ENCODE measurements at regions not wholly inside any gene's neighbourhood (a gene's known extent, or its start where the extent isn't known, plus 50 kb on each side); places are given as distances from the start of the nearest gene placed in this dataset.

DNA sequence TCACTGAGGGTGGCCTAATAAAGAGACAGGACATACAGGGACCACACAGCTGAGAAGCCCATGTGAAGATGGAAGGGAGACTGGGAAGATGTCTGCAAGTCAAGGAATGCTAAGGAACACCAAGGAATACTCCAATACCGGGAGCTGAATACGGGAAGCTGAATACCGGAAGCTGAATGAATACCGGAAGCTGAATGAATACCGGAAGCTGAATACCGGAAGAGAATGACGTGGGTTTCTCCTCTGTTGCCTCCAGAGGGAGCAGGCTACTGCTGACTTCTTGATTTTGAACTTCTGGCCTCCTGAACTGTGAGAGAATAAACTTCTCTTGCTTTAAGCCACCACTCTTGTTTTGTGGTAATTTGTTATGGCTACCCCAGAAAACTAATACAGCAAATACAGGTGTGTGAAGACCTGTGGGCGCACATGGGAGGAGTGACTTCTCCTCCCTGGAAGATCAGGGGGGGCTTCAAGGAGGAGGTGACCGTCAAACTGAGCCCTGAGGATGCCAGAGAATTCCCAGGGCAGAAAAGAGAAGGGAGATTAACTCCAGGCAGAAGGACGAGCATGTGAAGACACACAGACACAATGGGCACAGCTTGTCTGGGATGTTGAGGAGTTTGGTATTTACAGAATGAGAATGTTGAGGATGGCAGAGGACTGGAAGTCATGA is 259.9 kb downstream of the IRF8 start:
- 37% methylated on average over 9 of the region's 10 CpGs for WGBS (ENCODE audit: insufficient coverage, low coverage, low lambda C conversion rate, missing lambda C conversion rate)
- intact Hi-C loops (cut with DNase I), result no loop called here
- no peak for TF ChIP-seq POLR2A (IDR thresholded peaks at IDR 0.05)
- TF ChIP-seq, protein P1, sequence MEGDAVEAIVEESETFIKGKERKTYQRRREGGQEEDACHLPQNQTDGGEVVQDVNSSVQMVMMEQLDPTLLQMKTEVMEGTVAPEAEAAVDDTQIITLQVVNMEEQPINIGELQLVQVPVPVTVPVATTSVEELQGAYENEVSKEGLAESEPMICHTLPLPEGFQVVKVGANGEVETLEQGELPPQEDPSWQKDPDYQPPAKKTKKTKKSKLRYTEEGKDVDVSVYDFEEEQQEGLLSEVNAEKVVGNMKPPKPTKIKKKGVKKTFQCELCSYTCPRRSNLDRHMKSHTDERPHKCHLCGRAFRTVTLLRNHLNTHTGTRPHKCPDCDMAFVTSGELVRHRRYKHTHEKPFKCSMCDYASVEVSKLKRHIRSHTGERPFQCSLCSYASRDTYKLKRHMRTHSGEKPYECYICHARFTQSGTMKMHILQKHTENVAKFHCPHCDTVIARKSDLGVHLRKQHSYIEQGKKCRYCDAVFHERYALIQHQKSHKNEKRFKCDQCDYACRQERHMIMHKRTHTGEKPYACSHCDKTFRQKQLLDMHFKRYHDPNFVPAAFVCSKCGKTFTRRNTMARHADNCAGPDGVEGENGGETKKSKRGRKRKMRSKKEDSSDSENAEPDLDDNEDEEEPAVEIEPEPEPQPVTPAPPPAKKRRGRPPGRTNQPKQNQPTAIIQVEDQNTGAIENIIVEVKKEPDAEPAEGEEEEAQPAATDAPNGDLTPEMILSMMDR (IDR thresholded peaks at IDR 0.05), result no peak
- H3K4me1 ChIP-seq, result no peaks in the 10 kb centered on the region
- DNase-seq (no peak), ATAC-seq (no peak)
- H3K36me3 ChIP-seq, result no peaks in the 10 kb centered on the region
- H3K27ac ChIP-seq, result no peak overlapping the region
- H3K9me3 ChIP-seq, result no peaks in the 10 kb centered on the region
- H3K27me3 ChIP-seq, result no peaks in the 10 kb centered on the region
- no peak overlapping the region for H3K4me3 ChIP-seq

DNA sequence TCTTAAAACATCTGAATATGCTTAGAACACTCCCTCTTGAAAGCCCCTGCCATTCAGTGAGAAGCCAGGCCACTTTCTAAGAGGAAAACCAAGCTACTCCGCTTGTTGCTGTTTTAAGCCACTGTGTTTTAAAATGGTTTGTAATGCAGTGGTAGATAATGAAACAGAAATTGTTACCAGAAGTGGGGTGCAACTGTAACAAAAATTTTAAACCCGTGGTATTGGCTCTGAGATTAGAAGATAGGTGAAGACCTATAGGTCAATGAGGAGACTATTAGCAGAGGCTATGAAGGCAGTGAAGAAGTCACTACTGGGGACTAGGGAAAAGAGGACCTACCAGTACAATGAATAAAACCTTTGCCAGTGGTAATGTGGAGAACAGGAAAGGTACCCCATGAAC is 266.5 kb downstream of the IRF8 start:
- Histone ChIP-seq H3K9me3 (no peaks in the 10 kb centered on the region), H3K4me3 (no peak overlapping the region), H3K36me3 (no peaks in the 10 kb centered on the region), H3K4me1 (no peaks in the 10 kb centered on the region), H3K27me3 (no peaks in the 10 kb centered on the region), H3K27ac (no peak overlapping the region)
- WGBS (ENCODE audit: insufficient coverage, low coverage, low lambda C conversion rate, missing lambda C conversion rate), result 34% methylated on average over 2 of the region's 2 CpGs
- intact Hi-C loops (cut with DNase I), result no loop called here
- ATAC-seq, result no peak
- TF ChIP-seq, protein P1 (IDR thresholded peaks at IDR 0.05), result no peak
- no peak for TF ChIP-seq POLR2A (IDR thresholded peaks at IDR 0.05)
- DNase-seq, result no peak

DNA sequence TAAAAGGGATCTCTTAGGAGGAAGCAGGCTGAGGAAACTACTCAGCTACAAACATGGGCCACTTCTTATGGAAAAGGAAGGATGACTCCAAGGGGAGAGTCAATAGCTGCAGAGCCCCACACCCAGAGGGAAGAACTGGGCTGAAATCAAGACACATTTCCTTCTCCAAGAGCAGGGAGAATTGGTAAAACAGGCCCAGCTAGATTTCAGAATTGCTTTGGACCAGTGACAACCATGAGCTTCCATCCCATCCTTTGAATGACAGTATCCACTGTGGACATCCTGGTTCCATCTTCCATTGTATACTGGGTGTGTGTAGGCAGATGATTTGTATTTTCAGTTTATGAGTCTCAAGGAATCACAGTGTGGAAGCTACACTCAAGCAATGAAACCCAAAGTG is 267.5 kb downstream of the IRF8 start:
- intact Hi-C loops (cut with DNase I), result no loop called here
- Histone ChIP-seq H3K4me1 (no peaks in the 10 kb centered on the region), H3K27ac (no peak overlapping the region), H3K36me3 (no peaks in the 10 kb centered on the region), H3K27me3 (no peaks in the 10 kb centered on the region), H3K4me3 (no peak overlapping the region), H3K9me3 (no peaks in the 10 kb centered on the region)
- TF ChIP-seq POLR2A (IDR thresholded peaks at IDR 0.05), result no peak
- TF ChIP-seq, protein P1 (IDR thresholded peaks at IDR 0.05), result no peak
- DNase-seq (no peak), ATAC-seq (no peak)

DNA sequence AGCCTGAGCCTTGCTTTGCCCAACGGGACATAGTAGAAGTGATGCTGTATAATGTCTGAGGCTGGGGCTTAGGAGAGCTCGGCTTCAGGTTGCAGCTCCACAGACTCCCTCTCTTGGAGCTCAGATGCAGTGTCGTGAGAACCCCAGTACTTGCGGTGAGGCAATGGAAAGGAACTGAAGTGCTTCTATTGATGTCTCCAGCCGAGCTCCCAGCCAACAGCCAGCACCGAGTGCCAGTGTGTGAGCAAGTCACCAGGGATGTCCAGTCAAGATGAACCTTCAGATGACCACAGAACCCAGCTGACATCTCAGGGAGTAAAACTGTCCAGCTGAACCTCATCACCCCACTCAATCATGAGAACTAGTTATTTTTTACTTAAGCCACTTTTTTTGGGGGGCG is 268.1 kb downstream of the IRF8 start:
- TF ChIP-seq, protein P1 (IDR thresholded peaks at IDR 0.05), result no peak
- no peak for TF ChIP-seq POLR2A (IDR thresholded peaks at IDR 0.05)
- Histone ChIP-seq H3K4me1 (no peaks in the 10 kb centered on the region), H3K4me3 (no peak overlapping the region), H3K36me3 (no peaks in the 10 kb centered on the region), H3K27ac (no peak overlapping the region), H3K9me3 (no peaks in the 10 kb centered on the region), H3K27me3 (no peaks in the 10 kb centered on the region)
- intact Hi-C loops (cut with DNase I), result no loop called here
- no peak for ATAC-seq
- WGBS (ENCODE audit: insufficient coverage, low coverage, low lambda C conversion rate, missing lambda C conversion rate), result 61% methylated on average over 3 of the region's 7 CpGs
- no peak for DNase-seq

DNA sequence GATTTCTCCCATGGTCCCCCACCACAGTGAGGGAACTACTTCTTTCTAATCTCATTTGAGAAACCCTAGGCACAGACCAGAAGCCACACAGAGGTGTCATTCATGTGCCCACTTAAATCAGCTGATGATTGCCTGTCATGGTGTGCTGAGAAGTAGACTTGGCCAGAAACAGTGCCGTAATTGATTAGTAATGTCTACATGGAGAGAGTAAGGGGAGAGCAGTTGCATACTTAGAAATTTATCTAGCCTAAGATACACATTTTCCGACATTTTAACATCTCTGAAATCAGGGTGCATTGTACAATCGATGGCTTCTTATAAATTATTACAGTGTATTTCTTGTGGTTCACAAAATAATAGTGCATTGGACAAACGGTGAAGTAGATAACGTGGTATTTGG is 271.8 kb downstream of the IRF8 start:
- DNase-seq (no peak), ATAC-seq (no peak)
- no peaks in the 10 kb centered on the region for H3K27me3 ChIP-seq
- H3K4me1 ChIP-seq, result no peaks in the 10 kb centered on the region
- H3K27ac ChIP-seq, result no peak overlapping the region
- H3K4me3 ChIP-seq, result no peak overlapping the region
- 64% methylated on average over 5 of the region's 5 CpGs for WGBS (ENCODE audit: insufficient coverage, low coverage, low lambda C conversion rate, missing lambda C conversion rate)
- no peaks in the 10 kb centered on the region for H3K9me3 ChIP-seq
- intact Hi-C loops (cut with DNase I), result no loop called here
- no peaks in the 10 kb centered on the region for H3K36me3 ChIP-seq
- TF ChIP-seq, protein P1 (IDR thresholded peaks at IDR 0.05), result no peak
- TF ChIP-seq POLR2A (IDR thresholded peaks at IDR 0.05), result no peak
